Osteoblast (primary cell): ENCODE measurements at regions not wholly inside any gene's neighbourhood (a gene's known extent, or its start where the extent isn't known, plus 50 kb on each side); places are given as distances from the start of the nearest gene placed in this dataset.
"Not testable (repeated sequence)": the region's sequence is repeated elsewhere in the genome, so short reads cannot be mapped to it uniquely, and the experiment has no call there.

Experiments
- DNase-seq: peaks from one replicate; pipeline ENCODE4 v3.0.0; 2011; ENCODE audit warnings: low spot score, mixed read lengths; ENCODE audit not compliant: insufficient read length; ENCODE audit errors: missing footprints
- H2AFZ ChIP-seq: 2 replicates; pipeline ENCODE4 v1.6.0; 2011; ENCODE audit warnings: mild to moderate bottlenecking, low read length
- H3K27ac ChIP-seq: 2 replicates; pipeline ENCODE4 v1.5.1; 2011; ENCODE audit warnings: mild to moderate bottlenecking, low read depth, low read length, moderate library complexity
- H3K27me3 ChIP-seq: 2 replicates; pipeline ENCODE4 v1.6.0; 2012; ENCODE audit warnings: mild to moderate bottlenecking, control low read depth, inconsistent platforms, low read length, moderate library complexity; ENCODE audit not compliant: insufficient read depth
- H3K36me3 ChIP-seq: 2 replicates; pipeline ENCODE4 v1.5.1; 2011; ENCODE audit warnings: mild to moderate bottlenecking, low read length, control low read depth, moderate library complexity; ENCODE audit not compliant: insufficient read depth
- H3K4me1 ChIP-seq: 2 replicates; pipeline ENCODE4 v1.5.1; 2011; ENCODE audit warnings: mild to moderate bottlenecking, low read length, control low read depth, moderate library complexity; ENCODE audit not compliant: insufficient read depth
- H3K4me2 ChIP-seq: 2 replicates; pipeline ENCODE4 v1.6.0; 2011; ENCODE audit warnings: mild to moderate bottlenecking, low read length; ENCODE audit not compliant: insufficient read depth
- H3K4me3 ChIP-seq: fragments of 200-600 bp; sonication (generic); 3 replicates; pipeline ENCODE4 v1.5.1; 2012; ENCODE audit warnings: mild to moderate bottlenecking, low read length, inconsistent platforms; ENCODE audit not compliant: insufficient read depth
- H3K79me2 ChIP-seq: 2 replicates; pipeline ENCODE4 v1.6.0; 2012; ENCODE audit warnings: mild to moderate bottlenecking, low read length, control low read depth, inconsistent platforms; ENCODE audit not compliant: insufficient read depth
- H3K9me3 ChIP-seq: 2 replicates; pipeline ENCODE4 v1.5.1; 2011; ENCODE audit warnings: low read depth, low read length, control low read depth
- H4K20me1 ChIP-seq: 2 replicates; pipeline ENCODE4 v1.6.0; 2012; ENCODE audit warnings: mild to moderate bottlenecking, low read length, control low read depth; ENCODE audit not compliant: insufficient read depth
- CTCF ChIP-seq: IDR thresholded peaks from 2 replicates; pipeline ENCODE4 v1.5.1; 2011; ENCODE audit warnings: mild to moderate bottlenecking, low read depth, low read length, moderate library complexity; ENCODE audit errors: extremely low read depth

DNA sequence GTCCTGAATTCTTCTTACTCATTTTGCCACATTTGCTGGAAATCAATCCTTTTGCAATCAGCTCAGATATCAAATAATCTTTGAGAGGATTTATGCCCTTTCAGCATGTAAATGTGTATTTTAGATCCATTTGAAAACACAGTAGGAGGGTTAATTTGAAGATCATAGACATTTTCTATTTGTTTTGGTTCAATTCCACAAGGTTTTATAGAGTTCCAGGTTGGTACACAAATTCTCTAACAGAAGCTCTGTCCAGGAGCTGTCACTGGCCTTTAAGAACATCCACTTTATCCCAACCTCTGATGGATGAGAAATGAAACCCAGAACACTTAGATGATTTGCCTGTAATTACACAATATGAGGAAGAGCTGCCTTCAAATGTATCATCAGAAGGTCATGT is 157.3 kb upstream of the CHAC2 start:
- Histone ChIP-seq H2AFZ (no peak overlapping the region), H3K27me3 (peaks cover 2% of the 10 kb centered on the region), H4K20me1 (no peaks in the 10 kb centered on the region), H3K4me2 (no peak overlapping the region), H3K4me1 (no peaks in the 10 kb centered on the region), H3K9me3 (no peaks in the 10 kb centered on the region), H3K36me3 (no peaks in the 10 kb centered on the region), H3K4me3 (no peak overlapping the region), H3K27ac (no peak overlapping the region), H3K79me2 (no peaks in the 10 kb centered on the region)
- TF ChIP-seq CTCF: no peak
- DNase-seq: no peak

DNA sequence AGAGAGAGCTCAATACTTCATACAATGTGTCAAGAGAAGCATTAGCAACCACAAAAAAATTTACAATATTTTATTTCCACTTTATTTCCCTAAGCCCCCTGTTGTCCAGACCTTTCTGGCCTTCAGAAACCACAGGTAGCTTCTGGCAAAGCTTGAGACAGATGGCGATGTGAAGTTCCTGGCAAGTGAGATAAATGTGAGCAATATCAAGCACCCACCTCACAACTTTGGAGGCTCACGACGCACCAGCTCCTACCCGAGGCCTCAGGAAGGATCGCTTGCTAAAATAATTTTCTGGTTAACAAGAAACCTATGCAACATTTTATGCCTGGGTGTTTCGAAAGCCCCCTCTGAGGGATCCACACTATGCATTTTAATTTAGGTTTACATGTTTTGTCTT is 158.1 kb upstream of the CHAC2 start:
- no peak for TF ChIP-seq CTCF
- H3K4me3 ChIP-seq: no peak overlapping the region
- no peaks in the 10 kb centered on the region for H3K79me2 ChIP-seq
- H3K27ac ChIP-seq: no peak overlapping the region
- H3K27me3 ChIP-seq: peaks cover 2% of the 10 kb centered on the region
- H3K36me3 ChIP-seq: no peaks in the 10 kb centered on the region
- H4K20me1 ChIP-seq: no peaks in the 10 kb centered on the region
- no peak overlapping the region for H3K4me2 ChIP-seq
- no peak for DNase-seq
- H2AFZ ChIP-seq: no peak overlapping the region
- H3K4me1 ChIP-seq: no peaks in the 10 kb centered on the region
- no peaks in the 10 kb centered on the region for H3K9me3 ChIP-seq

GRCh38 chr2:53608293-53608692 is 159.3 kb upstream of the CHAC2 start:
- Histone ChIP-seq H2AFZ (no peak overlapping the region), H3K4me1 (no peaks in the 10 kb centered on the region), H3K36me3 (no peaks in the 10 kb centered on the region), H3K4me3 (no peak overlapping the region), H3K27ac (no peak overlapping the region), H3K27me3 (peaks cover 2% of the 10 kb centered on the region), H3K4me2 (no peak overlapping the region), H3K9me3 (no peaks in the 10 kb centered on the region), H4K20me1 (no peaks in the 10 kb centered on the region), H3K79me2 (no peaks in the 10 kb centered on the region)
- no peak for TF ChIP-seq CTCF
- DNase-seq: no peak

DNA sequence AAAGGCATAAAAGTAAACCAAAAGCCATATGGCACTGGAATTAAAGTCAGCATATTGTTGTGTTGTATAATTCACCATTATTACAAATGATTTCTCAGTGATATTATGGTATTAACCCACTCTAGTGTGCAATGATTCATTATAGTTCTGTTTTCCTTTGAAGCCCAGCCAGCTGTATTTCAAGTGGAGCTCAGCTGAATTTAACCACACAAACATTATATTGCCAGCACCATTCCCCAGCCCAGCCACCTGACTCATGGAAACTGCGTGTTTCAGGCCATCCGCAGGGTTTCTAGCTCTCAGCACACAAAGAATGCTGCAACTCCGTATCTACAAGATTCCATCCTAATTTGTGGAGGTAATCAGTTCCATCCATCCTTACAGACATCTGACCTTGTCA is 166.8 kb upstream of the CHAC2 start:
- H3K4me1 ChIP-seq: no peaks in the 10 kb centered on the region
- no peak for TF ChIP-seq CTCF
- no peak overlapping the region for H3K4me2 ChIP-seq
- H3K79me2 ChIP-seq: no peaks in the 10 kb centered on the region
- H3K27me3 ChIP-seq: no peaks in the 10 kb centered on the region
- H3K36me3 ChIP-seq: no peaks in the 10 kb centered on the region
- no peaks in the 10 kb centered on the region for H3K9me3 ChIP-seq
- no peak overlapping the region for H2AFZ ChIP-seq
- H3K4me3 ChIP-seq: no peak overlapping the region
- H3K27ac ChIP-seq: no peak overlapping the region
- no peaks in the 10 kb centered on the region for H4K20me1 ChIP-seq
- no peak for DNase-seq

DNA sequence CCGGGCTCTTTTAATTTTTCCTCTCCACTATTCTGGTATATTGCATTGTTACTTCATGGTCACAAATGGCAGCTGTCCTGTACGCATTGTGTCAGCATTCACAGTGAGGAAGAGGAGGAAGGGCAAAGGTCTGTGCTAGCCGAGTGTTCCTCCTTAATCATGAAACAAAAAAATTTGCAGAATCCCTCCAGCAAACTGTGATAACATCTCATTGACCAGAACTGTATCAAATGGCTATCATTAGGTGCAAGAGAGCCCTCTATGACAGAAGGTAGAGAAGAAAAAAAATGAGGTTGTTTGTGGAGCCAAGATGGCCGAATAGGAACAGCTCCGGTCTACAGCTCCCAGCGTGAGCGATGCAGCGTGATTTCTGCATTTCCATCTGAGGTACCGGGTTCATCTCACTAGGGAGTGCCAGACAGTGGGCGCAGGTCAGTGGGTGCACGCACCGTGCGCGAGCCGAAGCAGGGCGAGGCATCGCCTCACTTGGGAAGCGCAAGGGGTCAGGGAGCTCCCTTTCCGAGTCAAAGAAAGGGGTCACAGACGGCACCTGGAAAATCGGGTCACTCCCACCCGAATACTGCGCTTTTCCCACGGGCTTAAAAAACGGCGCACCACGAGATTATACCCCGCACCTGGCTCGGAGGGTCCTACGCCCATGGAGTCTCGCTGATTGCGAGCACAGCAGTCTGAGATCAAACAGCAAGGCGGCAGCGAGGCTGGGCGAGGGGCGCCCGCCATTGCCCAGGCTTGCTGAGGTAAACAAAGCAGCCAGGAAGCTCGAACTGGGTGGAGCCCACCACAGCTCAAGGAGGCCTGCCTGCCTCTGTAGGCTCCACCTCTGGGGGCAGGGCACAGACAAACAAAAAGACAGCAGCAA is 180.6 kb upstream of the CHAC2 start:
- not testable (repeated sequence) for DNase-seq, H3K4me2 ChIP-seq, H3K27ac ChIP-seq

More for the DNA sequence above, 180.6 kb upstream of the CHAC2 start:
- not testable (repeated sequence) for H3K4me3 ChIP-seq, H3K36me3 ChIP-seq, H4K20me1 ChIP-seq, H3K27me3 ChIP-seq, H2AFZ ChIP-seq, H3K4me1 ChIP-seq, H3K9me3 ChIP-seq, H3K79me2 ChIP-seq
